PFSK-1 (cell line): ENCODE measurements at regions not wholly inside any gene's neighbourhood (a gene's known extent, or its start where the extent isn't known, plus 50 kb on each side); places are given as distances from the start of the nearest gene placed in this dataset.

ENCODE experiments used
- FOXP2 ChIP-seq: optimal IDR thresholded peaks from 2 replicates; pipeline ENCODE3; 2011; ENCODE audit warnings: borderline replicate concordance, control low read depth, inconsistent platforms; ENCODE audit not compliant: insufficient read depth; ENCODE audit errors: extremely low read length, extremely low read depth
- POLR2AphosphoS5 ChIP-seq: IDR thresholded peaks from 2 replicates; pipeline ENCODE4 v1.6.1; 2012; ENCODE audit warnings: low read depth, mild to moderate bottlenecking, control low read depth, low read length, moderate library complexity
- SIN3A ChIP-seq: IDR thresholded peaks from 2 replicates; pipeline ENCODE4 v1.6.1; 2012; ENCODE audit warnings: mild to moderate bottlenecking, low read length, moderate library complexity, borderline replicate concordance; ENCODE audit not compliant: insufficient read depth
- TAF1 ChIP-seq: IDR thresholded peaks from 2 replicates; pipeline ENCODE4 v1.6.1; 2012; ENCODE audit warnings: low read length, control low read depth, borderline replicate concordance; ENCODE audit not compliant: insufficient read depth
- TF ChIP-seq, protein P1 (sequence below), 2 experiments: IDR thresholded peaks; 2 replicates each; pipeline versions ENCODE4 v1.6.1 to v1.8.0; 2011 to 2012; ENCODE audit warnings: low read depth in 2 of 2, low read length in 2 of 2, control low read depth in 1 of 2, inconsistent platforms in 1 of 2, mild to moderate bottlenecking in 1 of 2, moderate library complexity in 1 of 2; ENCODE audit not compliant: insufficient read depth in 1 of 2

DNA sequence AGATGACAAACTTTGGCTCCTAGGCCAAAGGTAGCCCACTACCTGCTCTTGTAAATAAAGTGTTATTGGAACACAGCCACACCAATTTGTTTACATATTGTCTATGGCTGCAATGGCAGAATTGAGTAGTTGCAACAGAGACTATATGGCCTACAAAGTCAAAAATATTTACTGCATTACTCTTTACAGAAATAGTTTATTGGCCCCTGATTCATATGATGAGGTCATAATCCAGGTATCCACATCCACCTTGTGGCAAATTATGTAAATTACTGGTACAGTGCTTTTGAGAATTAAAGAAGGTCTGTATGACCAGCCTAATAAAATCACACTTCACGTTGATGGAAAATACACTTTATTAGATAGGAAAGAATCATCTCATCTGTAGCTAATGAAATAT is 337.0 kb upstream of the DDX53 start:
- TF ChIP-seq POLR2AphosphoS5 (no peak), SIN3A (no peak), TAF1 (no peak), FOXP2 (no peak)
- TF ChIP-seq, protein P1, sequence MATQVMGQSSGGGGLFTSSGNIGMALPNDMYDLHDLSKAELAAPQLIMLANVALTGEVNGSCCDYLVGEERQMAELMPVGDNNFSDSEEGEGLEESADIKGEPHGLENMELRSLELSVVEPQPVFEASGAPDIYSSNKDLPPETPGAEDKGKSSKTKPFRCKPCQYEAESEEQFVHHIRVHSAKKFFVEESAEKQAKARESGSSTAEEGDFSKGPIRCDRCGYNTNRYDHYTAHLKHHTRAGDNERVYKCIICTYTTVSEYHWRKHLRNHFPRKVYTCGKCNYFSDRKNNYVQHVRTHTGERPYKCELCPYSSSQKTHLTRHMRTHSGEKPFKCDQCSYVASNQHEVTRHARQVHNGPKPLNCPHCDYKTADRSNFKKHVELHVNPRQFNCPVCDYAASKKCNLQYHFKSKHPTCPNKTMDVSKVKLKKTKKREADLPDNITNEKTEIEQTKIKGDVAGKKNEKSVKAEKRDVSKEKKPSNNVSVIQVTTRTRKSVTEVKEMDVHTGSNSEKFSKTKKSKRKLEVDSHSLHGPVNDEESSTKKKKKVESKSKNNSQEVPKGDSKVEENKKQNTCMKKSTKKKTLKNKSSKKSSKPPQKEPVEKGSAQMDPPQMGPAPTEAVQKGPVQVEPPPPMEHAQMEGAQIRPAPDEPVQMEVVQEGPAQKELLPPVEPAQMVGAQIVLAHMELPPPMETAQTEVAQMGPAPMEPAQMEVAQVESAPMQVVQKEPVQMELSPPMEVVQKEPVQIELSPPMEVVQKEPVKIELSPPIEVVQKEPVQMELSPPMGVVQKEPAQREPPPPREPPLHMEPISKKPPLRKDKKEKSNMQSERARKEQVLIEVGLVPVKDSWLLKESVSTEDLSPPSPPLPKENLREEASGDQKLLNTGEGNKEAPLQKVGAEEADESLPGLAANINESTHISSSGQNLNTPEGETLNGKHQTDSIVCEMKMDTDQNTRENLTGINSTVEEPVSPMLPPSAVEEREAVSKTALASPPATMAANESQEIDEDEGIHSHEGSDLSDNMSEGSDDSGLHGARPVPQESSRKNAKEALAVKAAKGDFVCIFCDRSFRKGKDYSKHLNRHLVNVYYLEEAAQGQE (IDR thresholded peaks at IDR 0.05; ENCODE audit: insufficient read depth in 1 of 2, low read depth in 2 of 2, low read length in 2 of 2) = no peak
